GM13977 (cell line): ENCODE measurements at regions not wholly inside any gene's neighbourhood (a gene's known extent, or its start where the extent isn't known, plus 50 kb on each side); places are given as distances from the start of the nearest gene placed in this dataset.
"Not testable (repeated sequence)": the region's sequence is repeated elsewhere in the genome, so short reads cannot be mapped to it uniquely, and the experiment has no call there.

Experiments used
- DNase-seq: peaks from one replicate; pipeline ENCODE4 v3.0.0; 2012; ENCODE audit warnings: low spot score
- CTCF ChIP-seq: IDR thresholded peaks from 2 replicates; pipeline ENCODE4 v1.5.1; 2012; ENCODE audit warnings: mild to moderate bottlenecking, control low read depth; ENCODE audit not compliant: insufficient read depth; ENCODE audit errors: extremely low read depth, missing control alignments
- in situ Hi-C: fragments of 300-500 bp; cut with MboI; formaldehyde crosslinking; loops from one replicate; pipeline ENCODE4 v1.12.0; 2022; ENCODE audit warnings: low sequenced_read_pairs, low pct_unique_long_range_greater_than_20kb, mixed read lengths, inconsistent platforms; ENCODE audit not compliant: unreplicated experiment

GRCh38 chr10:32199714-32200394, 143.6 kb upstream of the KIF5B start:
- no peak for DNase-seq
- in situ Hi-C loops, result no loop called here
- no peak for TF ChIP-seq CTCF

- no peak for DNase-seq
- in situ Hi-C loops, result no loop called here
- TF ChIP-seq CTCF, result no peak
Observed at GRCh38 chr10:32197423-32197822, 141.2 kb upstream of the KIF5B start.

GRCh38 chr10:32190890-32191491, 134.8 kb upstream of the KIF5B start:
- in situ Hi-C loops, result no loop called here
- peak; percentile 54 for DNase-seq
- peak; percentile 60 for TF ChIP-seq CTCF

GRCh38 chr10:32189400-32190084, 133.3 kb upstream of the KIF5B start:
- TF ChIP-seq CTCF, result no peak
- in situ Hi-C loops, result no loop called here
- DNase-seq, result no peak

GRCh38 chr10:32188601-32189000, 132.4 kb upstream of the KIF5B start:
- DNase-seq, in situ Hi-C loops: not testable (repeated sequence)

- no peak for DNase-seq
- no peak for TF ChIP-seq CTCF
- in situ Hi-C loops, result no loop called here
Observed at GRCh38 chr10:32187686-32188085, 131.5 kb upstream of the KIF5B start.

GRCh38 chr10:32183652-32184051, 127.4 kb upstream of the KIF5B start:
- DNase-seq, in situ Hi-C loops: not testable (repeated sequence)

GRCh38 chr10:32182476-32182875, 126.3 kb upstream of the KIF5B start:
- no peak for DNase-seq
- in situ Hi-C loops, result no loop called here
- TF ChIP-seq CTCF, result no peak
